Gastrocnemius medialis (tissue), 4 donors: ENCODE measurements at regions not wholly inside any gene's neighbourhood (a gene's known extent, or its start where the extent isn't known, plus 50 kb on each side); places are given as distances from the start of the nearest gene placed in this dataset.

Experiments
- ATAC-seq, 2 donors: fragments of 150-250 bp; one replicate each; pipeline ENCODE4 v1.9.1; 2016
- DNase-seq, 2 donors: peaks; one replicate each; pipeline ENCODE4 v3.0.0-alpha.2; 2019
- H3K27ac ChIP-seq, 4 donors: fragments of 200-600 bp; sonication (generic); 1 replicate in 1 of 4; 2 replicates in 3 of 4; pipeline ENCODE4 v1.5.1; 2016 to 2018; ENCODE audit warnings: mild to moderate bottlenecking in 2 of 4, moderate library complexity in 1 of 4
- H3K27me3 ChIP-seq, 3 donors: fragments of 200-600 bp; sonication (generic) in 2 of 3; 1 replicate in 1 of 3; 2 replicates in 2 of 3; pipeline versions ENCODE4 v1.5.1 to v1.6.0; 2016 to 2019; ENCODE audit warnings: mild to moderate bottlenecking in 1 of 3, moderate library complexity in 1 of 3
- H3K36me3 ChIP-seq, 2 donors: fragments of 200-600 bp; sonication (generic) in 1 of 2; one replicate each; pipeline ENCODE4 v1.5.1; 2017 to 2018
- H3K4me1 ChIP-seq, 2 donors: fragments of 200-600 bp; sonication (generic) in 1 of 2; one replicate each; pipeline ENCODE4 v1.5.1; 2016 to 2017; ENCODE audit warnings: mild to moderate bottlenecking in 2 of 2
- H3K4me3 ChIP-seq, 4 donors: fragments of 200-600 bp; sonication (generic) in 3 of 4; 1 replicate in 1 of 4; 2 replicates in 3 of 4; pipeline ENCODE4 v1.5.1; 2016 to 2019; ENCODE audit warnings: mild to moderate bottlenecking in 2 of 4
- H3K9me3 ChIP-seq, 3 donors: fragments of 200-600 bp; sonication (generic) in 2 of 3; 1 replicate in 1 of 3; 2 replicates in 2 of 3; pipeline ENCODE4 v1.5.1; 2016 to 2019
- POLR2A ChIP-seq, 2 donors: fragments of 450-650 bp; IDR thresholded peaks; one replicate each; pipeline ENCODE4 v1.6.1; 2017; ENCODE audit warnings: antibody characterized with exemption in 2 of 2, mild to moderate bottlenecking in 2 of 2, moderate library complexity in 2 of 2
- in situ Hi-C, 4 donors: fragments of 200-750 bp; cut with MboI; loops; one replicate each; pipeline versions ENCODE4 v1.15.0 to v1.8.0; 2017; ENCODE audit warnings: low sequenced_read_pairs in 4 of 4
- intact Hi-C: fragments of 100-400 bp; cut with DNase I; formaldehyde crosslinking; loops from one replicate; pipeline ENCODE4 v1.15.1; 2023; ENCODE audit warnings: low total_unique reads
- TF ChIP-seq, protein P1 (sequence below), 5 experiments: fragments of 450-650 bp in 3 of 5; fragments of 200-600 bp in 2 of 5; sonication (generic) in 2 of 5; IDR thresholded peaks in 4 of 5; conservative IDR thresholded peaks in 1 of 5; 1 replicate in 4 of 5; 2 replicates in 1 of 5; pipeline ENCODE4 v1.5.1; 2016 to 2019; ENCODE audit warnings: antibody characterized with exemption in 5 of 5, mild to moderate bottlenecking in 3 of 5, moderate library complexity in 3 of 5

DNA sequence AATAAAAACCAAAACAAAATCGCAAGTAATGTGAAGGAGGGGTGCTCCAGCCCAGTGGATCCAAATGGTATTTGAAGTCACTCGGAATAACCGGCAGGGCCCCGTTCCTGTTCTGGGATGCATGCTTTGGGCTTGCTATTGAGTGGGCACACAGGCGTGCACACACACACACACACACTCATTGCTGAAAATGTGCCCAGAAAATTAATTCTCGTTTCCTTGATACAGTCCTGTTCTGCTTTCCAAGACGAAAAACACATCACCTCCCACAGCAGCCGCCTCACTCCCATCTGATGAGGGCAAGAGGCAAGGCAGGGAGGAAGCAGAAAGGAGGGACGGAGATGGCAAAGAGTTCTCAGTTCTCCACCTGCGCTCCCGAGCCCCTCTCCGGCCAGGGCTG, 62.2 kb upstream of the SDK2 start:
- H3K4me1 ChIP-seq, result no peaks in the 10 kb centered on the region
- H3K27ac ChIP-seq, result no peak overlapping the region
- ATAC-seq, result no peak
- H3K4me3 ChIP-seq, result no peak overlapping the region
- no peaks in the 10 kb centered on the region for H3K9me3 ChIP-seq
- intact Hi-C loops (loop anchor here (5.0 kb wide), 1 partner anchor 109 kb away; no protein-coding TSS in a partner anchor), in situ Hi-C loops (loop anchor here in 1 of 4 donors (10.0 kb wide), 1 partner anchor 282 kb away; no protein-coding TSS in a partner anchor)
- peaks cover 0 to 10% (median 9%) of the 10 kb centered on the region in 3 donors for H3K27me3 ChIP-seq
- no peak for TF ChIP-seq POLR2A (IDR thresholded peaks at IDR 0.05)
- TF ChIP-seq, protein P1, sequence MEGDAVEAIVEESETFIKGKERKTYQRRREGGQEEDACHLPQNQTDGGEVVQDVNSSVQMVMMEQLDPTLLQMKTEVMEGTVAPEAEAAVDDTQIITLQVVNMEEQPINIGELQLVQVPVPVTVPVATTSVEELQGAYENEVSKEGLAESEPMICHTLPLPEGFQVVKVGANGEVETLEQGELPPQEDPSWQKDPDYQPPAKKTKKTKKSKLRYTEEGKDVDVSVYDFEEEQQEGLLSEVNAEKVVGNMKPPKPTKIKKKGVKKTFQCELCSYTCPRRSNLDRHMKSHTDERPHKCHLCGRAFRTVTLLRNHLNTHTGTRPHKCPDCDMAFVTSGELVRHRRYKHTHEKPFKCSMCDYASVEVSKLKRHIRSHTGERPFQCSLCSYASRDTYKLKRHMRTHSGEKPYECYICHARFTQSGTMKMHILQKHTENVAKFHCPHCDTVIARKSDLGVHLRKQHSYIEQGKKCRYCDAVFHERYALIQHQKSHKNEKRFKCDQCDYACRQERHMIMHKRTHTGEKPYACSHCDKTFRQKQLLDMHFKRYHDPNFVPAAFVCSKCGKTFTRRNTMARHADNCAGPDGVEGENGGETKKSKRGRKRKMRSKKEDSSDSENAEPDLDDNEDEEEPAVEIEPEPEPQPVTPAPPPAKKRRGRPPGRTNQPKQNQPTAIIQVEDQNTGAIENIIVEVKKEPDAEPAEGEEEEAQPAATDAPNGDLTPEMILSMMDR (IDR thresholded peaks at IDR 0.05 in 4 of 5, conservative IDR thresholded peaks at IDR 0.05 in 1 of 5), result no peak
- H3K36me3 ChIP-seq, result no peaks in the 10 kb centered on the region
- no peak for DNase-seq

DNA sequence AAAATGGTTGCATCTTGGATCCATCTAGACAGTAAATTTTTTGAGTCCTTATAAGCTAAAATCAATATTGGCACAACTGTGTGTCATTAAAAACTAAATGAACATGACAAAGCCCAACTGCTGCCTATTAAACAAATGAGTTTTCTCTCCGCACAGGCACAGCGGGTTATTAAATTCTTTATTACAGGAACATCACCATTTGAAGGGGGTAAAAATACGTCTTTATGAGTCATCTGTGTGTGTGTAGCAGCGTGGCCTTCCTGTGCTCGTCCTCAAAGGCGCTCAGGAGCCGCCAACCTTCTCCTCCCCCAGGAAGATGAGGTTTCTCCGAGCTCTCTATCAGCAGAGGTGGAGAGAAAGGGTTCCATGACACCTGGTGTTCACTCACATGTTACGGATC, 62.6 kb upstream of the SDK2 start:
- H3K27me3 ChIP-seq, result peaks cover 0 to 10% (median 9%) of the 10 kb centered on the region in 3 donors
- no peak overlapping the region for H3K27ac ChIP-seq
- TF ChIP-seq POLR2A (IDR thresholded peaks at IDR 0.05), result no peak
- no peaks in the 10 kb centered on the region for H3K4me1 ChIP-seq
- no peak for ATAC-seq
- intact Hi-C loops, result loop anchor here (5.0 kb wide), 1 partner anchor 110 kb away; no protein-coding TSS in a partner anchor
- H3K4me3 ChIP-seq, result no peak overlapping the region
- H3K9me3 ChIP-seq, result no peaks in the 10 kb centered on the region
- in situ Hi-C loops, result loop anchor here in 1 of 4 donors (10.0 kb wide), 1 partner anchor 282 kb away; no protein-coding TSS in a partner anchor
- H3K36me3 ChIP-seq, result no peaks in the 10 kb centered on the region
- no peak for DNase-seq

DNA sequence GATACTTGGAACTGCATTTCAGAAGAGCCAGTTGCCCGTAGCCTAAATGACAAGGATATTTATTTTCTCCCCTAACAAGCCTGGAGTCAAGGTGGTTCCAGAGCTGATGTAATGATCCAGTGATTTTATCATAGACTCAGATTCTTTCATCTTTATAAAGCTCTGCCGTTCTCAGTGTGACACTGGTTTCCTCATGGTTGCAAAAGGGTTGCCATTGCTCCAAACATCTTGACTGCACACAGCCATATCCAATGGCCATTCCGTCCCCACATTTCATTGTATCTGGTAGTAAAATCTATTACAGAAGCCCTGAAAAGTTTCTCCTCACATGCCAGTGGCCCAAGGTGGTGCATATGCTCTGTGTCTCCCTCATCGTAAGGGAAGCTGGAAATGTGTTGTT, 63.1 kb upstream of the SDK2 start:
- Histone ChIP-seq H3K4me1 (no peaks in the 10 kb centered on the region), H3K27me3 (peaks cover 0 to 10% (median 9%) of the 10 kb centered on the region in 3 donors), H3K36me3 (no peaks in the 10 kb centered on the region), H3K4me3 (no peak overlapping the region), H3K9me3 (no peaks in the 10 kb centered on the region), H3K27ac (no peak overlapping the region)
- intact Hi-C loops, result loop anchor here (5.0 kb wide), 1 partner anchor 110 kb away; no protein-coding TSS in a partner anchor
- TF ChIP-seq POLR2A (IDR thresholded peaks at IDR 0.05), result no peak
- TF ChIP-seq, protein P1 (IDR thresholded peaks at IDR 0.05 in 4 of 5, conservative IDR thresholded peaks at IDR 0.05 in 1 of 5), result no peak
- ATAC-seq, result no peak
- no peak for DNase-seq
- in situ Hi-C loops, result loop anchor here in 1 of 4 donors (10.0 kb wide), 1 partner anchor 283 kb away; no protein-coding TSS in a partner anchor

DNA sequence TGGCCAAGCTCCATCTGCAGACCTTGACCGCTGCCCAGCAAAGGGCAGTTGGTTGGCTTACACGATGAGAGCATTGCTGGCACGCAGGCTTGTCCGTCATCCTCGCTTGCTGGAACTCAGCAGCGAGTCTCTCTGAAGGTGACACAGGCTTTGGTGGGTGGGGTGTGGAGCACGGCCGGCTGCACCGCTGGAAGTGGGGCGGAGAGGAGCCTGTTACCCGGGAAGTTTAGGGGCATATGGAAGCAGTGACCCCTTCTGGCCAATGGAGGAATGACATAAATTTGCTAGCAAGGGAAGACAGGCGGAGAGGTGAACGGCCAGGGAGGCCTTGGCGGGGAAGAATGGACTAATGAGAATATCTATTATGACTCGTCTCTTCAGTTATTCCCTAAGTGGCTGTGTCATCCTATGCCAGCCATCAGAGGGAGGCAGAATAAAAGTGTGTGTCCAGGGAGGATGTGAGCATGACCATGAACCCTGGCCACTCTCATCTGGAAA, 65.9 kb upstream of the SDK2 start:
- no peak for ATAC-seq
- no peaks in the 10 kb centered on the region for H3K4me1 ChIP-seq
- no peak overlapping the region for H3K27ac ChIP-seq
- TF ChIP-seq POLR2A (IDR thresholded peaks at IDR 0.05), result no peak
- TF ChIP-seq, protein P1 (IDR thresholded peaks at IDR 0.05 in 4 of 5, conservative IDR thresholded peaks at IDR 0.05 in 1 of 5), result peak; percentile 23 to 71 (median 59)
- H3K9me3 ChIP-seq, result no peaks in the 10 kb centered on the region
- DNase-seq, result peak in 1 of 2 donors; percentile 14
- in situ Hi-C loops (loop anchor here in 1 of 4 donors (10.0 kb wide), 1 partner anchor 275 kb away; no protein-coding TSS in a partner anchor), intact Hi-C loops (loop anchor here (1.0 kb wide), 1 partner anchor 281 kb away; no protein-coding TSS in a partner anchor)
- H3K36me3 ChIP-seq, result no peaks in the 10 kb centered on the region
- peaks cover 0 to 21% (median 0%) of the 10 kb centered on the region in 3 donors for H3K27me3 ChIP-seq
- no peak overlapping the region for H3K4me3 ChIP-seq

DNA sequence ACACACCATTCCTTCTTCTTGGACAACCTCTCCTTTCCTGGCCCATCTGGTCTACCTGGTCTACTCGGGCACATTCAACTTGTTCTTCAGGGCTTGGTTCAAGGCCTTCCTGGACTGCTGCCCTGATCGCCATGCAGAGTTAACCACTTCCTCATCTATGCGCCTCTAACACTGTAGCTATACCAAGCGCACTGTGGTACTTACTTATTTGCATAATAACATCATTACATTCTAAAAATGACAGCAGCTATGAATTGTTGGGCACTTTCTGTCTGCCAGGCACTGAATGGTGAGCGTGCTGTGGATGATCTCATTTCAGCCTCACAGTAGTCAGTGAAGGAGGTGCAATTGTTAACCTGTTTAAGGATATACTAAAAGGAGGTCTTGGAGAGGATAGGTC, 66.9 kb upstream of the SDK2 start:
- no peak for DNase-seq
- ATAC-seq, result no peak
- Histone ChIP-seq H3K9me3 (no peaks in the 10 kb centered on the region), H3K4me3 (no peak overlapping the region), H3K27me3 (peaks cover 0 to 21% (median 0%) of the 10 kb centered on the region in 3 donors), H3K4me1 (no peaks in the 10 kb centered on the region), H3K27ac (no peak overlapping the region), H3K36me3 (no peaks in the 10 kb centered on the region)
- intact Hi-C loops, result no loop called here
- TF ChIP-seq, protein P1 (IDR thresholded peaks at IDR 0.05 in 4 of 5, conservative IDR thresholded peaks at IDR 0.05 in 1 of 5), result no peak
- TF ChIP-seq POLR2A (IDR thresholded peaks at IDR 0.05), result no peak
- in situ Hi-C loops, result loop anchor here in 1 of 4 donors (10.0 kb wide), 1 partner anchor 276 kb away; no protein-coding TSS in a partner anchor
